GM23248 (cell line): ENCODE measurements at regions not wholly inside any gene's neighbourhood (a gene's known extent, or its start where the extent isn't known, plus 50 kb on each side); places are given as distances from the start of the nearest gene placed in this dataset.

Experiments
- EZH2 ChIP-seq: fragments of 200-600 bp; sonication (generic); IDR thresholded peaks from 2 replicates; pipeline ENCODE4 v1.6.1; 2018; ENCODE audit warnings: antibody characterized with exemption, mild to moderate bottlenecking; ENCODE audit not compliant: insufficient read depth, poor library complexity, severe bottlenecking
- EZH2phosphoT487 ChIP-seq: fragments of 200-600 bp; sonication (generic); IDR thresholded peaks from 2 replicates; pipeline ENCODE4 v1.6.1; 2018; ENCODE audit warnings: antibody characterized with exemption, moderate library complexity, mild to moderate bottlenecking, low read depth; ENCODE audit not compliant: insufficient read depth

DNA sequence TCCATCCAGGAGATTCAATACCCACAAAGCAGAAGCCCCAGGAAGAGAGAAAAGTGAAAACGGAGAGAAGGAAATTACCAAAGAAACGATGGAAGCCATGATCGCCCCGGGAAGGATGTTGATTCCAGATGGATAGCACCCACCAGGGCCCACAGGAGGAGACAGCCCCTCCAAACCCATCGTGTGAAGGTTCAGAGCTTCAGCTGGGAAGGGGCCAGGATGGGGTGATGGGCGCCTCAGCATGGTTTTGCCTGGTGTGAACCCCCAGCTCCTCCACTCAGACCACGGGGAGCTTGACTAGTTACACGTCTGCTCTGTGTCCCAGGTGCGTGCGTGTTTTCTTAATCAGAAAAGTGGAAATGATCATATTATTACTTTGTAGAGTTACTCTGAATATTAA lies 264.5 kb downstream of the EIPR1 start:
- TF ChIP-seq EZH2, result no peak
- no peak for TF ChIP-seq EZH2phosphoT487
